ENCODE measurements at regions not wholly inside any gene's neighbourhood (a gene's known extent, or its start where the extent isn't known, plus 50 kb on each side); places are given as distances from the start of the nearest gene placed in this dataset.
A peak's percentile ranks its signal among the peaks of the same experiment; 100 is the strongest.
"Not testable (repeated sequence)": the region's sequence is repeated elsewhere in the genome, so short reads cannot be mapped to it uniquely, and the experiment has no call there.

DNA sequence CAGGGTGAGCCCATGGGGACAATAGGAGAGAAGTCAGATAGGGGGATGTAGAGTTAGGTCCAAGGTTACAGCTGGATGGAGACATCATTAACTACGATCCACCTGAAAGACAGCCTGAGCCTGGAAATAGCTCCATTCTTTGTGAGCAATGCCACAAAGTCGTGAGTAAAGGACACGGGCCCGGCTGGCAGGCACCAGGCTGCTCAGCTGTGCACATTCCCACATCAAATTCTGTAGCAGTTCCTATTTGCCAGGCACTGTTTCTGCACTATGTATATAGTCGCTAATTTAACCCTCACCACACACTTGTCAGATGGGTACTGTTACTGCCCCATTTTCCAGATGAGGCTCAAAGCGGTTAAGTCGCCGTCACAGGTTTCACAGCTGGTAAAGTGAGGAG is 338.0 kb upstream of the KAZN start:
- no peak for DNase-seq

DNA sequence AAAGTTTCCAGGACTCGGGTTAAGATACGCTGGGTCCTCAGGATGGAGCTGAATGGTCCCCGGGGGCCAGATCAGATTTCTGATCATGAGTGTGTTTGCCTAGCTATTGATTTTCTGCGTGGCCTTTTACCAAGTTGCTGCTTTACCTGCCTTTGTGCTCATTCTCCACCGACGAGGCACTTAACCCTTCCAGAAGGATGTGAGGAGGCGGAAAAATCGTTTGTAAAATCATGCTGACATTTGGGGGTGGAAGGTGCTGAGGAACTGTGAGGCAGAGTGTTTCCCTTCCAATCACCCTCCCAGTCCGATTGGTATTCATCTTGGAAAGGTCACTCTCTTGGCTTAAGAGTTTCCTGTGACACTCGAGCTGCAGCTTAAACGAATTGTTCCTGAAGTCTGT is 337.1 kb upstream of the KAZN start:
- no peak for DNase-seq

DNA sequence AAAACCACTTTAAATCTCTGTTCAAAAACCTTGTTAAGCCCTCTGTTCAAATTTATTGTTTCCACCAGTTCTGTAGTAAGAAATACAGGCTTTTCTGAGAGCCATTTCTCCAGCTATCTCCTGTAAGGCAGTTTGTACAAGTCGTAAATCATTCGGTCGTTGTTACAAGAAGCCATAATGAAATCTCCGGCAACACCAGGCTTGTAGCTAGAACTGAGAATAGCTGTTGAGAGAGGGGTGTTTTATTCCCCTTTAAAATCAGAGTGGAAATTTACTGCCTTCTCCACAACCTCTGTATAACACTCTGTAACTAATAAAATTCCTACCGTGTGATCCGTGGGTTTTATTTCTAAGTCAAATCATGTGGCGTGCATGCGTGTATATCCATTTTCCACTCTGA is 335.8 kb upstream of the KAZN start:
- DNase-seq: peak; percentile 64

DNA sequence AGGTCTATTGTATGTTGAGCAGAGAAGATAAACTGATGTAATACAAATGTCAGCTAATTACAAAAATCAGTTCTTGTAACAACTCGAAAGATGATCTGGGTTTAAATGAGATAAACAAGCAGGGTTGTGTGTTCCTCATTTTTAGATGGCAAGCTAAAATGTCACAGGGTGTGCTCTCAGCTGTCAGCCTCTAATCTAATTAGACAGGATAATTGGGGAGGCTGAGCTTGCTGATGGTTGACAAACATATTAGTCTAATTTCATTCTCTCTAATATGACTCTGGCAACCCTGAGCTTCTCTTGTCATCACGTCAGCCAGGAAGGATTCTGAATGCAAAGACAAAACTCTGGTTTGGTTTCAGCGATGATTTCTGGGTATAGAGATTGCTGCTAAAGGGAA is 335.3 kb upstream of the KAZN start:
- no peak for DNase-seq

DNA sequence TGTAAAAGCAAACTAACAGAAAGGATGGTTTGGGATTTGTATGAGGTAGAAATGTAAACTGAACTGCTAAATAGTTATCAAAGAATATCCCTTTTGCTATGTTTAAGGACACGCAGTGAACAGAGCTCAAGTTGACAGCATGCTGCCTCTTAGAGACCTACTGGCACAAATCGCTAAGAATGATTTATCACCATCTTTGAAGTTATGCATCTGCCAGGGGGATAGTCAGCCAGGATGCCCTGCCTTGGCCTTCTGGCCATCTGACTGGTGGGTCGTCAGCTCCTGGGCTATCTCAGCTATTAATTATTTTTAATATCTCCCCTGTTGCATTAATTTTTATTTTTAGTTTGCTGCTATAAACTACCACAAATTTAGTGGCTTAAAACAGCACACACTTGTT is 334.8 kb upstream of the KAZN start:
- no peak for DNase-seq

DNA sequence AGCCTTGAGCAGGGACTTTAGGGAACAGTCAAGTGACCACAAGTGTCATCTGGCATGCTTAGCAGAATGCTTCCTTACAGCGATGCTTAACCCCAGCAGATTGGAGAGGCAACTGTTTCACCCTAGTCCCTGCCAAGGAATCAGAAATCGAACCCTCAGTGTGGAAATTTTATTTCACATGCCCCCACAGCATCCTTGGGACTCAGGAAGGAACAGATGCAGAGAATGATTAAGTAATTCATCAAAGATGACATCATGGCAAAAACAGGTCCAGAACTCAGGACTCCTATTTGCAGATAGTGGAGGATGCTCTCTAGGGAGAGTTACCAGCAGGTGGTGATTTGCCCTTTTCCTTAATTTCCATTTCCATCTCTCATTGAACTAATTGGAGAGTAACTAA is 333.0 kb upstream of the KAZN start:
- no peak for DNase-seq

DNA sequence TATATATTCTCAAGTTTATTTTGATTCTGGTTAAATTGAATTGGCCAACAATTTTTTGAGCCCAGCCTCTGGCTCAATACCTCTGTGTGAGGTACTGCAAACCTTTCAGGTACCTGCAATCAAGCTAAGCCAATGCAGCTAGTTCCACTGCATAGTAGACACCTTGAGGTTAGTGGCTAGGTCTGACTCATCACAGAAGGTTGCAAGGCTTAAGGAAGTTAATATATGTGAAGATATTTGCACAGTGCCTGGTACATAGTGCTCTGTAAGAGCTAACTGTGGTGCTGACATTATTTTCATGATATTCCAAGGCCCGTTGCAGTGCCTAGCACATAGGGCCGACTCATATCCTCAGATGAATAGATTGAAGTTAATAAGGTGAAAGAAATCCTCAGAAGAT is 330.5 kb upstream of the KAZN start:
- no peak for DNase-seq

DNA sequence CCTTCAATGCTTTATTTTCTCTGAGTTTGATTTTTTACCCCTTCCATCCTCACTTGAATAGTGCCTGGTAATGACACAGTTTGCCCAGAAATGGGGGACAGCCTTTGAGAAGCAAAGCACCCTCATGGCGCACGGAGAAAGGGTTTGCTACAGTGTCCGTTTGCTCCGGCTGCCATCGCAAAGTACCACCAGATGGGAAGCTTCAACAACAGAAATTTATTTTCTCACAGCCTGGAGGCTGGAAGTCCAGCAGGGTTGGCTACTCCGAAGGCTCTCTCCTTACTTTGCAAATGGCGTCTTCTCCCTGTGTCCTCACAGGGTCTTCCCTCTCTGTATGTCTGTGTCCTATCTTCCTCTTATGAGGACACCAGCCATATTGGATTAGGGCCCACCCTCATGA is 327.7 kb upstream of the KAZN start:
- no peak for DNase-seq

DNA sequence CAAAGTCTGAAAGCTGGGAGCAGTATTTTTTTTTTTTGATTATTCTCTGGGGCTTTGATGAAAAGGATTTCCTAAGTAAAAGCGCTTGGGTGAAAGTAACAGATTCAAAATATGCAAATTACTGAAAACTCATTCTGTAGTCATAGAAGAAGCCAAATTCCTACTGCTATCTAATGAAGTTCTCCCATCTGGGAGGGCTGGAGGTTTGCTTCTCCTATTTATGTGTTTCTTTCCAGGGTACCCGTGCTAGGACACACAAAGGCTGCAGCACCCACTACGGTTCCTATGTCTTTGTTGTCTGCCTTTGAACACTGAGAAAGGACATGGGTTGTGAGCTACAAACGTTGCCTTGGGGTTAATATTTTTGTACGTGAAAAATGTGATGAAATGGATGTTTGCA is 324.7 kb upstream of the KAZN start:
- DNase-seq: no peak

DNA sequence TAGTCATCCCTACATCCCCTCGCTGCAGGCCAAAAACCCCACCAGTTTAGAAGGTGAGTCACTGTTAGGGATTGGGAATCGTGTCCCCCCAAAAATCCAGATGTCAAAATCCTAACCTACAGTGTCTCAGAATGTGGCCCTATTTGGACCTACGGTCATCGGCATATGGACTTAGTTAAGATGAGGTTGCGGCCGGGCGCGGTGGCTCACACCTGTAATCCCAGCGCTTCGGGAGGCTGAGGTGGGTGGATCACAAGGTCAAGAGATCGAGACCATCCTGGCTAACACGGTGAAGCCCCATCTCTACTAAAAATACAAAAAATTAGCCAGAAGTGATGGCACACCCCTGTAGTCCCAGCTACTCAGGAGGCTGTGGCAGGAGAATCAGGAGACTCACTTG is 318.6 kb upstream of the KAZN start:
- DNase-seq: not testable (repeated sequence)

DNA sequence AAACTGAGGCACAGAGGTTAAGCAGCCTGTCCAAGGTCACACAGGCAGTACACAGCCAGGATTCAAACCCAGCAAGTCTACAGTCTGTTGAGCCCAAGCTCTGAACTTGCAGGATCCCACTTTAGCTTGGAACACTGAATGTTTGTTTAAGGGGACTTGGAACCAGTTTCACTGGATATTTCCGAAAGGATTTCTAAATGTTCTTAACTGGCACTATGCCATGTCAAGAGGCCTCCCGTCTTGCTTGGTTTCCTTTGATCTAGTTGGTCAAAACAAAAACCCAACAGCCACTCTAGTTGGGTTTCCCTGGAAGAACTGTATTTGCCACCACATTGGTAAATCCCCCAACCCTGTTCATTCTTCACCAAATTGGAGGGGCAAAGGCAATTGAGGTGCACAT is 317.6 kb upstream of the KAZN start:
- no peak for DNase-seq

DNA sequence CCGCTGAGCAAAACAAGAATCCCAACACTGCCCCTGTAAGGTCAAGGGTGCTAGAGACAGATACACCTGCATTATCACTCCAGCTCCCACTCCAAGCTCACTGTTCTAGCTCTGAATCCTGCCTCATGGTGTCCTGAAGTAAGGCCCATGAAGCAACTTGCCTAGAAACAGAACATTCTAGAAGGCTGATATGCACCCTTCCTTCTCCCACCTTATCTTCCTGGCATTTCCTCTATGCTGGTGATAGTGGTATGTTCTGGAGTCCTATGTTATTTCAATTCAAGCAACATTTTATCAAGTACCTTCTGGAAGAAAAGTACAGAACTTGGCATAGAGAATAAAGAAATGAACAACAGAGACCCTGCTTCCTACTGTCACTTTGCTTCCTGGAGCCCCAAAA is 317.1 kb upstream of the KAZN start:
- no peak for DNase-seq

DNA sequence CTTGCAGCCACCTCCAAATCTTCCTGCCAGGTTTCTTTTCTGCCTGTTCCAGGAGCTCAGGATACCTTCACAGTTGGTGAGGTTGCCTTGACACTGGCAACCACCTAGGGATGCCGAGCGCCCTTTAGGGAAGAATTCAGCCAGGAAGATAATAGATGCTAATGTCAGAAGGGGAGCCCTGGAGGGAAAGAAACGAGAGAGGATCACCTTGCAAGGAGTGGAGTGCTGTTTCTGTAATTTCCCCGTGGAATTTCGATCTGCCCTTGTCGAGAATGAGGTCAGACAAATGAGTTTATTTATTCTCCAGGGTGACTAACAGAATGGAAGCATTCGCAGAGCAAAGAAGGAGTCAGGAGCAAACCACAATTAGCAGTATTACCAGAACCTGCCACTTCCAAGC is 315.8 kb upstream of the KAZN start:
- no peak for DNase-seq

DNA sequence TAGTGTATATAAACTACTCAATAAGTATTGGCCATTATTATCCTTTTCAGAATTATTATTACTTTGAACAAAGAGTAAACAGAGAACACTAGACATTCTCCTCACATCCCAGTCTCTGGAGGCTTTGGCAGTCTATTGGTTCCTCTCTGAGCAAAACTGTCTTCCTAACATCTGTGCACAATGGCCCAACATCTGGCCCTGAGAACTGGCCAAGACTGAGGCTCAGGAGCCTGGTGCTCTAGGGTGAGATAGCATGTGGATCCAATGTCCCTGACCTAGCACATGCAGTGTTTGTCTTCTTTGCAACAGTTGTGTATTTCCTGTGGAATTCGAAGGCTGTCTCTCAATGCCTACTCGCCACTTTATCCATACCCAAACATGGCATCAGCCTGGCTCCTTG is 313.2 kb upstream of the KAZN start:
- DNase-seq: no peak

DNA sequence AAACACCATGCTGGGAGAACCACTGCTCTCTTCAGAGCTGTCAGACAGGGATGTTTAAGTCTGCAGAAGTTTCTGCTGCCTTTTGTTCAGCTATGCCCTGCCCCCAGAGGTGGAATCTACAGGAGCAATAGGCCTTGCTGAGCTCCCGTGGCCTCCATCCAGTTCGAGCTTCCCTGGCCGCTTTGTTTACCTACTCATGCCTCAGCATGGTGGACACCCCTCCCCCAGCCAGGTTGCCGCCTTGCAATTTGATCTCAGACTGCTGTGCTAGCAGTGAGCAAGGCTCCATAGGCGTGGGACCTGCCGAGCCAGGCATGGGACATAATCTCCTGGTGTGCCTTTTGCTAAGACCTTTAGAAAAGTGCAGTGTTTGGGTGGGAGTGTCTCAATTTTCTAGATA is 307.3 kb upstream of the KAZN start:
- DNase-seq: not testable (repeated sequence)

DNA sequence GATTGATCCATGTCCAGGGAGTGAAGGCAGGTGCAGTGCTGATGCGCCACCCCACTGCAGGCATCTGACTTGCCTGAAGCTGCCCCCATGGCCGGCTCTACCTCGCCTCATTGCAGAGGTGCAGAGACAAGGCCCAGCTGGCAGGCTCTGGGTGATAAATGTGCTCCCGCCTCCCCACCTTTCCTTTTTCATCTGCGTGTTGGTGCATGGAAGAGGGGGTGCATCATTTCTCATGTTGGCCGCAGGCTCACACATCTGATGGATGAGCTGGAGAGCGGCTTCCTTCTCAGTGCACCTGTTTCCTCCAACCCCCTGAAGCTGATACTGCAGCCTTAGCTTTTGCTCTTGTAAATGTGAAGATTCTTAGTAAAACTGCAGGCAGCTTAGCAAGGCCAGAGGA is 306.0 kb upstream of the KAZN start:
- DNase-seq: no peak

DNA sequence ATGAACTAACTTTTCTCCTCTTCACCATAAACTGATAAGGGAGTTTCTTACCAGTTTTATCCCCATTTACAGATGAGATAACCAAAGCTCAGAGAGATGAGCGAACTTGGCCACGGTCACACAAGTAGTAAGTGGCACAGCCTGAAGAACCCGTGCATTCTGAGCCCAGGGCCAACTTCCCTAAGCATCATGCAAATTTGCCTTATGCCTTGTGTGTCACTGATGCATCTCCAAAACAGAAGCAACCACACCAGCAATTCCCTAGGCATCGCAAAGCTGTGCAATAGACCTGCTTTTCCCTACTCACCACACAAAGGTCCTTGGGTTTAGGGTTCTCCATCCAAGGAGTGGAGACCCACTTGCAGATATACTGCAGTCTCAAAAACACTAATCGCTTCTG is 304.5 kb upstream of the KAZN start:
- no peak for DNase-seq

DNA sequence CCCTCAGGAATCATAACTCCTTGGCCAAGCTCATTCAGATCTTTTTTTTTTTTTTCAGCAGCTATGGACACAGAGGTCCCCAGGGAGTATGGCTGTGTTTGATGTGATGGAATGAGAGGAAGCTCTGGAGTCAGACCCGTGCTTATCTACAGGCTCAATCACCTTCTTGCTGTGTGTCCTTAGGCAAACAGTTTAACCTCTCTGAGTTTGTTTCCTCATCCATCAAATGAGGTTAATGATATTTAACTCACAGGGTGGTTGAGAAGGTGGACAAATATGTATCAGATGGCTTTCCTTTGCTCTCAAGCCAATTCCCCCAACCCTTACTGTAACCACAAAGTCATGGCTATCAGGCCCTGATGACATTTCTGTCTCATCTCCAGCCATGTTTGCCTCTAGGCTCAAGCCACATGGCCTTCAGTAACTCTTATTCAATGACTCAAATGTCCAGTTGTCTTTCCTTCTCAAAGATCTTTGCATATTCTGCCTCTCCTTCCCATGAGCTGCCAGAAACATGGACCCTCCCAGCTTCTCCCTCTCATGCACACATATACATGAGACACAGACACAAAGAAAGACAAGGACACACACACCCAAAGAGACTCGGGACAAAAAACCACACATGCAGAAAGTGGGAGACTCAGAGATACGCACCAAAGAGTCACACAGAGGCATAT is 303.5 kb upstream of the KAZN start:
- DNase-seq: no peak

DNA sequence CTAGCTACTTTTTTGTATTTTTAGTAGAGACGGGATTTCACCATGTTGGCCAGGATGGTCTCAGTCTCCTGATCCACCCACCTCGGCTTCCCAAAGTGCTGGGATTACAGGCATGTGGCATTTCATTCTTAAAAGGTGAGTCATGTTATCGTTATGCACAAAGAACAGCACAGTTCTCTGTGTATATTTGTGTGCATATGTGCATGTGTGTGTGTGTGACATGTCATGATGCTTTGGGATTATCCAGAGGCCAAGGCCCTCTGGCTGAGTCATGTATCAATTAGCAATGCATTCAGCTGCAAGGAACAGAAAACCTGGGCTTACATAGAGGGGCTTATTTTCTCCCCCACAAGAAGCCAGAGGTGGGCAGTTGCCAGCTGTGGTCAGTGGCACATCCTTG is 301.7 kb upstream of the KAZN start:
- DNase-seq: no peak

DNA sequence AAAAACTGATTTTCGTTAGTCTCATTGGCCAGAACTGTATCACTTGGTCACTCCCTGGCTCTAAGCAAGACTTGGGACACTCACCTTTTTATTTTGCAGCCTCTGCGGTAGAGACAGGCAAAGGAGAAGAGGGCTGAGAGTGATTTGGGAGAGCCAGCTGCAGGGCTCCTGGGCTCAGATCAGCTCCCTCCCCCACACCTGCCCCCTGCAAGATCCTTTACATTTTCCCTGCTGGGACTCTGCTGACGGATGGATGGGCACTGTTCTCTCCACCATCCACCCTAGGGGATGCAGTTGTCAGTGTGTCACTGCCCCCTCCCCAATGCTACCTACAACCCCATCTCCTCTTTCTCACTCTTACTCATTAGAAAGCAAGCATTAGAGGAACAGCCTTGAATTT is 301.1 kb upstream of the KAZN start:
- no peak for DNase-seq

DNA sequence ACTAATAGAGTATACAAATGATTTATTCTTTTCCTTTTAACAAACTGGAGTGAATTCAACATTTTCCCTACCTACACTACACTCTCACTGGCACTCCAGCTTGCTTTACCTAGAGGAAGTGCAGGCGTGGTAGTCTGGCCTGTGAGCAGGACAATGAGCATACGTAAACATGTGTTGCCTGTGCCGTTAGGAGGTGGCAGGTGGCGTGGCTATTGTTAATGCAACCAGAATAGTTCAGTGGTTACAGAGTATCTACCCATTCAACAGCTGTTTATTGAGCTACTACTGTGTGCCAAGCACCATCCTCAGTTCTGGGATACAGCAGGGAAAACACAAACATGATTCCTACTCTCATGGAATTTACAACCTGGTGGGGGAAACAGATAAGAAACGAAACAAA is 299.7 kb upstream of the KAZN start:
- no peak for DNase-seq

DNA sequence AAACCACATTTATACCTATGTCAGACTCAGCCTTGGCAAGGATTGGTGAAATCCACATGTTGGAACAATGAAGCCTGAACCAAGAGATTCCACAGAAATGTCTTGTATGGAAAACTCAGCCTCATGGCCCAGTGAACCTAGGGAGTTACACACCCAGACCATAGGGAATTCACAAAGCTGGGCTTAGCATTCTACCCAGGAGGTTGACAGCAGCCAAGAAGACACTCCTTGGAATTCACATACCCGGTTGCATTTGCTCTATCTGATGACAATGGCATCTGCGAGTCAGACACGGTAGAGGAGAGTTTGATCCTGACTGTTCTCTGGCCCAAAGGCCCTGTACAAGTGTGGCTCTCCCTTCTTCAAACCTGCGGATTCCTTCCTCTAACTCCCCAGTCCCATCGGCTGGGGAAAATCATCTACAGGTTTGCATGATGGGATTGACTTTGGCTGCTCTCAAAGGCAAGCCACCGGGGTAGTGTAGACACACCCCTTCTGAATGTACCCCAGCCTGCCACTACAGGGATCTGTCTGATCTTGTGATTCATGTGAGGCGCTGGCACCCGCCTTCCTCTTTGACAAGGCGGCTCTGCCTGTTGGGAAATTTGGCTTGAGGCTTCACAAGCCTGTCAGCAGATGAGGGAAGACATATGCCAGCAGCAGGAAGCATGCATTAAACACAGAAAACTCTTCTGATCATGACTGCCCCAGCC is 297.3 kb upstream of the KAZN start:
- DNase-seq: peak; percentile 20

DNA sequence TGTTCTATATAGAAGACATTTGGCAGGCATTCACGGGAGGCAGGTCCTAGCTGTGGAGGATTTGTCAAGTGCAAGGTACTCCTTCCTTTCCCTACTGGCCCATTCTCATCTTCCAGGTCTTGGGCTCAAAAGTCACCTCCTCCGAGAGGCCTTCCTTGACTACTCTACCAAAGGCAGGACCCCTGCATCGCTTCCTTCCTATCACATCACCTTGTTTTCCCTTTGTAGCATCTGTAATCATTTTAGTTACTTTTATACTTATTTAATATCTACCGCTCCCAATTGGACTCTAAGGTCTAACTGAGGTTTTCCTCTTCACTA is 296.8 kb upstream of the KAZN start:
- no peak for DNase-seq

DNA sequence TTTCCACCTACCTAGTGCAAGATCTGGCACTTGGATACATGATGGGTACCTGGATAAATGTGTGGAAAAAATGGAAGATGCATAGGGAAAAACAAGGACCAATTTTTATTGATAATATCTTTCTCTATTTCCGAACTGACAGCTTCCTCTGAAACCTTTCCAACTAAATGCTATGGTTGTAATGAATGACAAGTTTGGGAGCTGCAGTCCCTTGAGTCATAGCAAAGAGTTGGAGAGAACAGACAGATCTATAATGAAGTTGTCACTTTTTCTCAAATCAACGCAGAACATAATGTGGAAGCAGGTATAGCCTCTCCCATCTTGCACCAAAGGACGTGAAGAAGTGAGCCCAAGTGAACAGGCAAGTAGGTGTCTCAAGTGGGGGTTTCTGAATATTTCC is 296.5 kb upstream of the KAZN start:
- no peak for DNase-seq

DNA sequence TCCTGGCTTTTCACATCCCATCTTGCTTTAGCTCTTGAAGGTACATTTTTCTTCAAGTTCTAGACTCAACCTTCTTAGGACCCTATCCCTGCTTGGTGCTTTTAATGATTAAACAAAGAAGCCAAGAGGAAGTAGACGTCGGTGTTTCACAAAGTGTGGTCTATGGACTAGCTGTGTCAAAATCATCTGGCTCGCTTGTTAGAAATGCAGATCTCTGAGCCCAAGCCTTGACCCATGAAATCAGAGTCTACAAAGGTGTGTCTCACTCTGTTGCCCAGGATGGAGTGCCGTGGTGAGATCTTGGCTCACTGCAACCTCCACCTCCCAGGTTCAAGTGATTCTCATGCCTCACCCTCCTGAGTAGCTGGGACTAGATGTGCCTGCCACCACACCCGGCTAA is 295.5 kb upstream of the KAZN start:
- DNase-seq: no peak
